A673 (cell line): ENCODE measurements at regions not wholly inside any gene's neighbourhood (a gene's known extent, or its start where the extent isn't known, plus 50 kb on each side); places are given as distances from the start of the nearest gene placed in this dataset.

Experiments used
- BruUV-seq: library from RNA; stranded (reverse); fragments of 400-500 nt; replicated peaks from 2 replicates; lab custom pipeline; 2021; lab: Mats Ljungman, UMichigan
- CTCF ChIA-PET: fragments of 300-600 bp; sonication (Branson Sonifier 250); formaldehyde crosslinking; loops from one replicate; lab custom pipeline; 2022; ENCODE audit warnings: antibody characterized with exemption; lab: Charles Lee
- POLR2A ChIA-PET: fragments of 300-600 bp; sonication (Branson Sonifier 250); formaldehyde crosslinking; loops from one replicate; lab custom pipeline; 2022; ENCODE audit warnings: antibody characterized with exemption; ENCODE audit not compliant: low non-redundant PET; lab: Charles Lee
- DNase-seq: peaks from one replicate; pipeline ENCODE4 v3.0.0-alpha.2; 2015; ENCODE audit warnings: low spot score
- H3K27ac ChIP-seq: fragments of 200-600 bp; sonication (generic); 2 replicates; pipeline ENCODE4 v1.5.1; 2016; ENCODE audit warnings: mixed run types, low read depth, mild to moderate bottlenecking, mixed read lengths, antibody characterized with exemption, low read length; ENCODE audit not compliant: poor library complexity, severe bottlenecking
- H3K27me3 ChIP-seq: fragments of 200-600 bp; sonication (generic); replicated peaks from 2 replicates; pipeline ENCODE4 v1.6.1; 2017; ENCODE audit warnings: mixed run types, low read depth, mild to moderate bottlenecking, mixed read lengths, antibody characterized with exemption, low read length; ENCODE audit not compliant: insufficient read depth, poor library complexity
- H3K36me3 ChIP-seq: fragments of 200-600 bp; sonication (generic); 2 replicates; pipeline ENCODE4 v1.6.1; 2016; ENCODE audit warnings: mixed run types, mild to moderate bottlenecking, mixed read lengths, antibody characterized with exemption, low read length; ENCODE audit not compliant: insufficient read depth, poor library complexity, severe bottlenecking
- H3K4me1 ChIP-seq: fragments of 200-600 bp; sonication (generic); 2 replicates; pipeline ENCODE4 v1.6.1; 2017; ENCODE audit warnings: mixed run types, mild to moderate bottlenecking, mixed read lengths, antibody characterized with exemption, low read length; ENCODE audit not compliant: insufficient read depth, poor library complexity, severe bottlenecking
- H3K4me3 ChIP-seq: fragments of 200-600 bp; sonication (generic); 2 replicates; pipeline ENCODE4 v1.5.1; 2016; ENCODE audit warnings: low read depth, mixed run types, mild to moderate bottlenecking, mixed read lengths, low read length; ENCODE audit not compliant: poor library complexity, severe bottlenecking
- H3K9me3 ChIP-seq: fragments of 200-600 bp; sonication (generic); 2 replicates; pipeline ENCODE4 v1.6.1; 2016; ENCODE audit warnings: mixed run types, low read depth, mild to moderate bottlenecking, mixed read lengths, antibody characterized with exemption, low read length; ENCODE audit not compliant: poor library complexity, severe bottlenecking
- CTCF ChIP-seq: fragments of 300-800, 200-600 bp; sonication (generic); conservative IDR thresholded peaks from 2 replicates; pipeline ENCODE4 v1.5.1; 2017; ENCODE audit warnings: low read depth, mild to moderate bottlenecking, antibody characterized with exemption, low read length, moderate library complexity, mixed read lengths
- EZH2 ChIP-seq: fragments of 200-600 bp; sonication (generic); IDR thresholded peaks from 2 replicates; pipeline ENCODE4 v1.6.1; 2017; ENCODE audit warnings: borderline replicate concordance, low read depth, mild to moderate bottlenecking, mixed read lengths, antibody characterized with exemption, low read length; ENCODE audit not compliant: poor library complexity, severe bottlenecking
- intact Hi-C: fragments of 100-400 bp; cut with micrococcal nuclease; formaldehyde crosslinking; loops from one replicate; pipeline ENCODE4 v1.10.0; 2022; ENCODE audit not compliant: unreplicated experiment

GRCh38 chr1:209319549-209319948, 264.0 kb upstream of the CAMK1G start:
- no peaks in the 10 kb centered on the region for H3K4me1 ChIP-seq
- no peak for TF ChIP-seq EZH2
- TF ChIP-seq CTCF = no peak
- no peak for DNase-seq
- POLR2A ChIA-PET = no interaction called here
- H3K27ac ChIP-seq = no peak overlapping the region
- H3K36me3 ChIP-seq = no peaks in the 10 kb centered on the region
- intact Hi-C loops = no loop called here
- peaks cover 13% of the 10 kb centered on the region for H3K27me3 ChIP-seq
- BruUV-seq = no TSS peak
- H3K4me3 ChIP-seq = no peak overlapping the region
- H3K9me3 ChIP-seq = no peaks in the 10 kb centered on the region
- CTCF ChIA-PET = no interaction called here

DNA sequence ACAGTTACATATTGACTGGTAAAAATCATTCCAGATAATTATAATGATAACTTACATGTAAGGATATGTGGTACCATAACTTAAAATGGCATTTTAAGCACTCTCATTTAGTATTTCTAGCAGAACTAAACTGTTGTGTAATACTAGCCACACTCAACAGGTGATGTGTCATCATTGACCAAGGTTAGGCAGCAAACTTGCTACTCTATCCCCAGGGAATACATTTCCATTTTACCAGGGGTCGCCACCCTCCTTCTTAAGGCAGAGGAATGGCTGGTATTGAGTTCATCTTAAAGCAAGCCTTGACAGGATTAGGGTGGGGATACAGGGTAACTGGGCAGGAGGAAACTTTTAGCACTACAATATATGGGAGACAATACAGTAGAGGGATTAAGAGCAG, 259.8 kb upstream of the CAMK1G start:
- Histone ChIP-seq H3K9me3 (no peaks in the 10 kb centered on the region), H3K36me3 (no peaks in the 10 kb centered on the region), H3K4me3 (no peak overlapping the region), H3K4me1 (no peaks in the 10 kb centered on the region), H3K27ac (no peak overlapping the region), H3K27me3 (peaks cover 8% of the 10 kb centered on the region)
- CTCF ChIA-PET = no interaction called here
- POLR2A ChIA-PET = no interaction called here
- TF ChIP-seq CTCF (no peak), EZH2 (no peak)
- no peak for DNase-seq
- intact Hi-C loops = no loop called here
- BruUV-seq = no TSS peak

- BruUV-seq = no TSS peak
Measured at GRCh38 chr1:209324901-209325871, 258.3 kb upstream of the CAMK1G start.

More at GRCh38 chr1:209324901-209325871, 258.3 kb upstream of the CAMK1G start:
- ChIA-PET POLR2A (no interaction called here), CTCF (interaction anchor here (0.5 kb wide), 1 partner anchor 1528 kb away, joined by 4 read pairs; no protein-coding TSS in a partner anchor)
- DNase-seq = no peak
- Histone ChIP-seq H3K9me3 (no peaks in the 10 kb centered on the region), H3K27me3 (peaks cover 22% of the 10 kb centered on the region), H3K4me1 (no peaks in the 10 kb centered on the region), H3K36me3 (no peaks in the 10 kb centered on the region), H3K4me3 (no peak overlapping the region), H3K27ac (no peak overlapping the region)
- TF ChIP-seq CTCF (no peak), EZH2 (no peak)
- intact Hi-C loops = no loop called here
